ENCODE measurements at regions not wholly inside any gene's neighbourhood (a gene's known extent, or its start where the extent isn't known, plus 50 kb on each side); places are given as distances from the start of the nearest gene placed in this dataset.

DNA sequence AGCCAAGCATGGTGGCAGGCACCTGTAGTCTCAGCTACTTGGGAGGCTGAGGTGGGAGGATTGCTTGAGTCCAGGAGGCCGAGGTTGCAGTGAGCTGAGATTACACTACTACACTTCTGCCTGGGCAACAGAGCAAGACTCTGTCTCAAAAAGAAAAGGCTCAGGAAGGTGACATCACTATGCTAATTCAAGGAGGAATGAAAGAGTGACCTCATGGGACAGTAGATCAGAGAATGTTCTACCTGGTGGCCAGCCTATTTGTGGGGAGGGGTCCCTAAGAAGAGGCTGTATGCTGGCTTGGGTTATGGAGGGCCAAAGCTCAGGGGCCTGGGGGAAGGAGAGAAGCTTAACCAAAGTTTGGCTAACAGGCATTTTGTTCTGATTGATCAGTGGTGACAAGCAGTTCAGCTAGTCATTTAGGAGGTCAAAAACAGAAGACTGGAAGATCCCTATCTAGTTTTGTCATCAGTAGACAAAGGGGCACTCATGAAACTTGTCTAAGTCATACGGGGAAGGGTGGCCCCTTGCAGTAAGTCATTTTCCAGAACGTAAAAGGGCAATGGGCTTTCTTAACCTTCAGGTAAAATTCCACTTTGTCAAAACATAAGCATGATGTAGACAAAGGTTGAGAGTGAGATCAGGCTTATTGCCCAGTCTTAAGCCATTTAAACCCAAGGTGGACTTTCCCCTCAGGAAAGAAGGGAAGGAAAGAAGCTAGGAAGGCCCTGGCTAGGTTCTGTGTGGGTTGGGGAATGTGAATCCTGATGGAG, 60.8 kb upstream of the EEA1 start:
- TF ChIP-seq, protein P1, sequence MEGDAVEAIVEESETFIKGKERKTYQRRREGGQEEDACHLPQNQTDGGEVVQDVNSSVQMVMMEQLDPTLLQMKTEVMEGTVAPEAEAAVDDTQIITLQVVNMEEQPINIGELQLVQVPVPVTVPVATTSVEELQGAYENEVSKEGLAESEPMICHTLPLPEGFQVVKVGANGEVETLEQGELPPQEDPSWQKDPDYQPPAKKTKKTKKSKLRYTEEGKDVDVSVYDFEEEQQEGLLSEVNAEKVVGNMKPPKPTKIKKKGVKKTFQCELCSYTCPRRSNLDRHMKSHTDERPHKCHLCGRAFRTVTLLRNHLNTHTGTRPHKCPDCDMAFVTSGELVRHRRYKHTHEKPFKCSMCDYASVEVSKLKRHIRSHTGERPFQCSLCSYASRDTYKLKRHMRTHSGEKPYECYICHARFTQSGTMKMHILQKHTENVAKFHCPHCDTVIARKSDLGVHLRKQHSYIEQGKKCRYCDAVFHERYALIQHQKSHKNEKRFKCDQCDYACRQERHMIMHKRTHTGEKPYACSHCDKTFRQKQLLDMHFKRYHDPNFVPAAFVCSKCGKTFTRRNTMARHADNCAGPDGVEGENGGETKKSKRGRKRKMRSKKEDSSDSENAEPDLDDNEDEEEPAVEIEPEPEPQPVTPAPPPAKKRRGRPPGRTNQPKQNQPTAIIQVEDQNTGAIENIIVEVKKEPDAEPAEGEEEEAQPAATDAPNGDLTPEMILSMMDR (conservative IDR thresholded peaks at IDR 0.05; ENCODE audit: low read length) = no peak
- no peak for TF ChIP-seq EZH2phosphoT487 (IDR thresholded peaks at IDR 0.05; ENCODE audit: borderline replicate concordance, low read depth, low read length)

Measured in OCI-LY7 (cell line).